ENCODE measurements at regions not wholly inside any gene's neighbourhood (a gene's known extent, or its start where the extent isn't known, plus 50 kb on each side); places are given as distances from the start of the nearest gene placed in this dataset.

GRCh38 chr3:117201901-117202774 is 492.6 kb downstream of the TUSC7 start:
- H3K27ac ChIP-seq (ENCODE audit: low read depth, low read length) = no peak overlapping the region

GRCh38 chr3:117217355-117217754 is 507.8 kb downstream of the TUSC7 start:
- H3K27ac ChIP-seq (ENCODE audit: low read depth, low read length) = no peak overlapping the region
- no peaks in the 10 kb centered on the region for H3K36me3 ChIP-seq (ENCODE audit: control insufficient read depth in 5 of 5, insufficient read depth in 5 of 5, low read length in 5 of 5)

More at GRCh38 chr3:117201901-117202774, 492.6 kb downstream of the TUSC7 start:
- no peaks in the 10 kb centered on the region for H3K36me3 ChIP-seq (ENCODE audit: control insufficient read depth in 5 of 5, insufficient read depth in 5 of 5, low read length in 5 of 5)
- H3K4me3 ChIP-seq (ENCODE audit: low read depth in 1 of 5, low read length in 5 of 5) = no peak overlapping the region
- no peaks in the 10 kb centered on the region for H3K9me3 ChIP-seq (ENCODE audit: control insufficient read depth in 5 of 5, low read length in 5 of 5)
- peaks cover 0 to 10% (median 6%) of the 10 kb centered on the region in 5 donors for H3K4me1 ChIP-seq (ENCODE audit: control insufficient read depth in 5 of 5, insufficient read depth in 5 of 5, low read length in 5 of 5)
- no peaks in the 10 kb centered on the region for H3K27me3 ChIP-seq (ENCODE audit: control insufficient read depth in 5 of 5, insufficient read depth in 4 of 5, low read length in 5 of 5)
- H3K9ac ChIP-seq (ENCODE audit: low read length in 5 of 5) = no peak overlapping the region

GRCh38 chr3:117217760-117218316 is 508.3 kb downstream of the TUSC7 start:
- Histone ChIP-seq H3K4me1 (ENCODE audit: control insufficient read depth in 5 of 5, insufficient read depth in 5 of 5, low read length in 5 of 5) (peaks cover 0 to 7% (median 3%) of the 10 kb centered on the region in 5 donors), H3K9me3 (ENCODE audit: control insufficient read depth in 5 of 5, low read length in 5 of 5) (peaks cover 0 to 2% (median under 1%) of the 10 kb centered on the region in 5 donors), H3K27me3 (ENCODE audit: control insufficient read depth in 5 of 5, insufficient read depth in 4 of 5, low read length in 5 of 5) (no peaks in the 10 kb centered on the region), H3K4me3 (ENCODE audit: low read depth in 1 of 5, low read length in 5 of 5) (no peak overlapping the region), H3K27ac (ENCODE audit: low read depth, low read length) (no peak overlapping the region), H3K36me3 (ENCODE audit: control insufficient read depth in 5 of 5, insufficient read depth in 5 of 5, low read length in 5 of 5) (no peaks in the 10 kb centered on the region), H3K9ac (ENCODE audit: low read length in 5 of 5) (no peak overlapping the region)

More at GRCh38 chr3:117217355-117217754, 507.8 kb downstream of the TUSC7 start:
- Histone ChIP-seq H3K4me3 (ENCODE audit: low read depth in 1 of 5, low read length in 5 of 5) (no peak overlapping the region), H3K4me1 (ENCODE audit: control insufficient read depth in 5 of 5, insufficient read depth in 5 of 5, low read length in 5 of 5) (peaks cover 0 to 7% (median 3%) of the 10 kb centered on the region in 5 donors), H3K27me3 (ENCODE audit: control insufficient read depth in 5 of 5, insufficient read depth in 4 of 5, low read length in 5 of 5) (no peaks in the 10 kb centered on the region), H3K9me3 (ENCODE audit: control insufficient read depth in 5 of 5, low read length in 5 of 5) (peaks cover 0 to 6% (median 6%) of the 10 kb centered on the region in 5 donors), H3K9ac (ENCODE audit: low read length in 5 of 5) (no peak overlapping the region)

- no peak overlapping the region for H3K27ac ChIP-seq (ENCODE audit: low read depth, low read length)
- H3K4me1 ChIP-seq (ENCODE audit: control insufficient read depth in 5 of 5, insufficient read depth in 5 of 5, low read length in 5 of 5) = peaks cover 0 to 7% (median 3%) of the 10 kb centered on the region in 5 donors
- H3K27me3 ChIP-seq (ENCODE audit: control insufficient read depth in 5 of 5, insufficient read depth in 4 of 5, low read length in 5 of 5) = no peaks in the 10 kb centered on the region
- no peaks in the 10 kb centered on the region for H3K36me3 ChIP-seq (ENCODE audit: control insufficient read depth in 5 of 5, insufficient read depth in 5 of 5, low read length in 5 of 5)
- H3K9ac ChIP-seq (ENCODE audit: low read length in 5 of 5) = no peak overlapping the region
- peak overlapping the region in 3 of 5 donors; percentile 19 to 34 (median 33) for H3K4me3 ChIP-seq (ENCODE audit: low read depth in 1 of 5, low read length in 5 of 5)
- H3K9me3 ChIP-seq (ENCODE audit: control insufficient read depth in 5 of 5, low read length in 5 of 5) = no peaks in the 10 kb centered on the region
Measured at GRCh38 chr3:117218641-117219048, 509.1 kb downstream of the TUSC7 start.

GRCh38 chr3:117219296-117219695 is 509.7 kb downstream of the TUSC7 start:
- Histone ChIP-seq H3K9me3 (ENCODE audit: control insufficient read depth in 5 of 5, low read length in 5 of 5) (no peaks in the 10 kb centered on the region), H3K9ac (ENCODE audit: low read length in 5 of 5) (no peak overlapping the region), H3K4me3 (ENCODE audit: low read depth in 1 of 5, low read length in 5 of 5) (no peak overlapping the region), H3K27me3 (ENCODE audit: control insufficient read depth in 5 of 5, insufficient read depth in 4 of 5, low read length in 5 of 5) (no peaks in the 10 kb centered on the region), H3K4me1 (ENCODE audit: control insufficient read depth in 5 of 5, insufficient read depth in 5 of 5, low read length in 5 of 5) (peaks cover 0 to 7% (median 3%) of the 10 kb centered on the region in 5 donors), H3K36me3 (ENCODE audit: control insufficient read depth in 5 of 5, insufficient read depth in 5 of 5, low read length in 5 of 5) (no peaks in the 10 kb centered on the region), H3K27ac (ENCODE audit: low read depth, low read length) (no peak overlapping the region)

GRCh38 chr3:117226932-117227331 is 517.4 kb downstream of the TUSC7 start:
- no peaks in the 10 kb centered on the region for H3K4me1 ChIP-seq (ENCODE audit: control insufficient read depth in 5 of 5, insufficient read depth in 5 of 5, low read length in 5 of 5)
- no peaks in the 10 kb centered on the region for H3K27me3 ChIP-seq (ENCODE audit: control insufficient read depth in 5 of 5, insufficient read depth in 4 of 5, low read length in 5 of 5)
- H3K36me3 ChIP-seq (ENCODE audit: control insufficient read depth in 5 of 5, insufficient read depth in 5 of 5, low read length in 5 of 5) = no peaks in the 10 kb centered on the region
- H3K27ac ChIP-seq (ENCODE audit: low read depth, low read length) = no peak overlapping the region
- no peak overlapping the region for H3K4me3 ChIP-seq (ENCODE audit: low read depth in 1 of 5, low read length in 5 of 5)
- no peak overlapping the region for H3K9ac ChIP-seq (ENCODE audit: low read length in 5 of 5)
- H3K9me3 ChIP-seq (ENCODE audit: control insufficient read depth in 5 of 5, low read length in 5 of 5) = no peaks in the 10 kb centered on the region

GRCh38 chr3:117228466-117228865 is 518.9 kb downstream of the TUSC7 start:
- H3K27me3 ChIP-seq (ENCODE audit: control insufficient read depth in 5 of 5, insufficient read depth in 4 of 5, low read length in 5 of 5) = no peaks in the 10 kb centered on the region
- H3K4me1 ChIP-seq (ENCODE audit: control insufficient read depth in 5 of 5, insufficient read depth in 5 of 5, low read length in 5 of 5) = no peaks in the 10 kb centered on the region
- no peak overlapping the region for H3K4me3 ChIP-seq (ENCODE audit: low read depth in 1 of 5, low read length in 5 of 5)
- no peak overlapping the region for H3K9ac ChIP-seq (ENCODE audit: low read length in 5 of 5)
- no peaks in the 10 kb centered on the region for H3K36me3 ChIP-seq (ENCODE audit: control insufficient read depth in 5 of 5, insufficient read depth in 5 of 5, low read length in 5 of 5)
- no peak overlapping the region for H3K27ac ChIP-seq (ENCODE audit: low read depth, low read length)
- no peaks in the 10 kb centered on the region for H3K9me3 ChIP-seq (ENCODE audit: control insufficient read depth in 5 of 5, low read length in 5 of 5)

- Histone ChIP-seq H3K9me3 (ENCODE audit: control insufficient read depth in 5 of 5, low read length in 5 of 5) (no peaks in the 10 kb centered on the region), H3K9ac (ENCODE audit: low read length in 5 of 5) (no peak overlapping the region), H3K27me3 (ENCODE audit: control insufficient read depth in 5 of 5, insufficient read depth in 4 of 5, low read length in 5 of 5) (no peaks in the 10 kb centered on the region), H3K36me3 (ENCODE audit: control insufficient read depth in 5 of 5, insufficient read depth in 5 of 5, low read length in 5 of 5) (no peaks in the 10 kb centered on the region), H3K27ac (ENCODE audit: low read depth, low read length) (no peak overlapping the region), H3K4me1 (ENCODE audit: control insufficient read depth in 5 of 5, insufficient read depth in 5 of 5, low read length in 5 of 5) (no peaks in the 10 kb centered on the region), H3K4me3 (ENCODE audit: low read depth in 1 of 5, low read length in 5 of 5) (no peak overlapping the region)
Measured at GRCh38 chr3:117230924-117231323, 521.3 kb downstream of the TUSC7 start.

- no peak overlapping the region for H3K4me3 ChIP-seq (ENCODE audit: low read depth in 1 of 5, low read length in 5 of 5)
- no peaks in the 10 kb centered on the region for H3K4me1 ChIP-seq (ENCODE audit: control insufficient read depth in 5 of 5, insufficient read depth in 5 of 5, low read length in 5 of 5)
- no peaks in the 10 kb centered on the region for H3K9me3 ChIP-seq (ENCODE audit: control insufficient read depth in 5 of 5, low read length in 5 of 5)
- no peak overlapping the region for H3K9ac ChIP-seq (ENCODE audit: low read length in 5 of 5)
- H3K27ac ChIP-seq (ENCODE audit: low read depth, low read length) = no peak overlapping the region
- no peaks in the 10 kb centered on the region for H3K27me3 ChIP-seq (ENCODE audit: control insufficient read depth in 5 of 5, insufficient read depth in 4 of 5, low read length in 5 of 5)
- H3K36me3 ChIP-seq (ENCODE audit: control insufficient read depth in 5 of 5, insufficient read depth in 5 of 5, low read length in 5 of 5) = no peaks in the 10 kb centered on the region
Measured at GRCh38 chr3:117234331-117234730, 524.8 kb downstream of the TUSC7 start.

- Histone ChIP-seq H3K4me3 (ENCODE audit: low read depth in 1 of 5, low read length in 5 of 5) (no peak overlapping the region), H3K4me1 (ENCODE audit: control insufficient read depth in 5 of 5, insufficient read depth in 5 of 5, low read length in 5 of 5) (no peaks in the 10 kb centered on the region), H3K27ac (ENCODE audit: low read depth, low read length) (no peak overlapping the region), H3K9me3 (ENCODE audit: control insufficient read depth in 5 of 5, low read length in 5 of 5) (no peaks in the 10 kb centered on the region), H3K9ac (ENCODE audit: low read length in 5 of 5) (no peak overlapping the region), H3K36me3 (ENCODE audit: control insufficient read depth in 5 of 5, insufficient read depth in 5 of 5, low read length in 5 of 5) (no peaks in the 10 kb centered on the region), H3K27me3 (ENCODE audit: control insufficient read depth in 5 of 5, insufficient read depth in 4 of 5, low read length in 5 of 5) (no peaks in the 10 kb centered on the region)
Measured at GRCh38 chr3:117235304-117235703, 525.7 kb downstream of the TUSC7 start.

Measured in subcutaneous abdominal adipose tissue (tissue), 5 donors.